Epithelial cell of proximal tubule (primary cell): ENCODE measurements at regions not wholly inside any gene's neighbourhood (a gene's known extent, or its start where the extent isn't known, plus 50 kb on each side); places are given as distances from the start of the nearest gene placed in this dataset.

ENCODE experiments used
- DNase-seq: peaks from one replicate; pipeline ENCODE4 v3.0.0-alpha.2; 2011; ENCODE audit warnings: low read depth
- H3K4me3 ChIP-seq: 2 replicates; pipeline ENCODE4 v1.5.1; 2011; ENCODE audit warnings: low read depth, mild to moderate bottlenecking, low read length
- TF ChIP-seq, protein P1 (sequence below): conservative IDR thresholded peaks from 2 replicates; pipeline ENCODE4 v1.5.1; 2012; ENCODE audit warnings: low read depth, mild to moderate bottlenecking, low read length

DNA sequence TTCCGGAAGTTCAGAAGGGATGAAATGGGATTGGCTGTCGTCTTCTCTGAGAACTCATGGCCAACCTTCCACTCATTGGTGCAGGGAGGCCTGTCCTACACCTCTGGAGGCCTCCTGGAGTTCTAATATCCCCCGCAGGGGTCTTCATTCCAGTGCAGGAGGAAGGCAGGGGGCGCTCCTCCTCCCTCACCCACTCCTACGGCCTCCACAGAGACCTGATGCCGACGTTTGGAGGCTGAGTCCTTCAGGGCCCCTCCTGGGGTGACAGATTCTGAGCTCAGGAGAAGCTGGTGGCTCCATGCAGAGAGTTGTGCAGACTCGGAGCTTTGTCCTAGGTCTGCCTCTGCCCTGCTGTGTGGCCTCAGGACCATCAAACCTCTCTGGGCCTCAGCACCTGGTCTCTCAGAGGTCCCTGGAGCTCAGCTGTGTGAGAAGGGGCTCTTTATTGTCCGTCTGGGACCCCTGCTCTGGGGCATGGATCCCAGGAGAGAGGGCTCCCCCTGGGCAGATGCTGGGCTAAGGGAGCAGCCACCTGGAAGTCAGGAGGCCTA lies 102.3 kb upstream of the WNT4 start:
- no peak for DNase-seq
- TF ChIP-seq, protein P1, sequence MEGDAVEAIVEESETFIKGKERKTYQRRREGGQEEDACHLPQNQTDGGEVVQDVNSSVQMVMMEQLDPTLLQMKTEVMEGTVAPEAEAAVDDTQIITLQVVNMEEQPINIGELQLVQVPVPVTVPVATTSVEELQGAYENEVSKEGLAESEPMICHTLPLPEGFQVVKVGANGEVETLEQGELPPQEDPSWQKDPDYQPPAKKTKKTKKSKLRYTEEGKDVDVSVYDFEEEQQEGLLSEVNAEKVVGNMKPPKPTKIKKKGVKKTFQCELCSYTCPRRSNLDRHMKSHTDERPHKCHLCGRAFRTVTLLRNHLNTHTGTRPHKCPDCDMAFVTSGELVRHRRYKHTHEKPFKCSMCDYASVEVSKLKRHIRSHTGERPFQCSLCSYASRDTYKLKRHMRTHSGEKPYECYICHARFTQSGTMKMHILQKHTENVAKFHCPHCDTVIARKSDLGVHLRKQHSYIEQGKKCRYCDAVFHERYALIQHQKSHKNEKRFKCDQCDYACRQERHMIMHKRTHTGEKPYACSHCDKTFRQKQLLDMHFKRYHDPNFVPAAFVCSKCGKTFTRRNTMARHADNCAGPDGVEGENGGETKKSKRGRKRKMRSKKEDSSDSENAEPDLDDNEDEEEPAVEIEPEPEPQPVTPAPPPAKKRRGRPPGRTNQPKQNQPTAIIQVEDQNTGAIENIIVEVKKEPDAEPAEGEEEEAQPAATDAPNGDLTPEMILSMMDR = no peak
- no peak overlapping the region for H3K4me3 ChIP-seq

DNA sequence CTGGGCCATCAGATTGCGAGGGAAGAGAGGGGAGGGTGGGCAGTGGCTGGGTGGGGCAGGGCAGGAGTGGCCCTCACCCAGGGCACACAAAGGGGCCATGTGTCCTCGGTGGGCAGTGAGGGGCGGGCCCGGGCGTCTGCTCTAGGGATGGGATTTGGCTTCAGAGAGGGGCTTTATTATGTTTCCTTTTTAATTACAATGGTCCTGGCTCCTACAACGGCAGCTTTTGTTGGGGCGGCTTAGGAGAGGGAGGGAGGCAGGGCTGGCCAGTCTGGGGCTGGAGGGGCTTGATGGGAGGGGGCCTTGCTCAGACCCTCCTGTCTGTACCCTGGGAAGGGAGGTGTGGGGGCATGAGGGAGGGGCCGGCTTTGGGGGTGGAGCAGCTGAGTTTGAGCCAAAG lies 102.8 kb upstream of the WNT4 start:
- TF ChIP-seq, protein P1 = no peak
- H3K4me3 ChIP-seq = no peak overlapping the region
- no peak for DNase-seq

DNA sequence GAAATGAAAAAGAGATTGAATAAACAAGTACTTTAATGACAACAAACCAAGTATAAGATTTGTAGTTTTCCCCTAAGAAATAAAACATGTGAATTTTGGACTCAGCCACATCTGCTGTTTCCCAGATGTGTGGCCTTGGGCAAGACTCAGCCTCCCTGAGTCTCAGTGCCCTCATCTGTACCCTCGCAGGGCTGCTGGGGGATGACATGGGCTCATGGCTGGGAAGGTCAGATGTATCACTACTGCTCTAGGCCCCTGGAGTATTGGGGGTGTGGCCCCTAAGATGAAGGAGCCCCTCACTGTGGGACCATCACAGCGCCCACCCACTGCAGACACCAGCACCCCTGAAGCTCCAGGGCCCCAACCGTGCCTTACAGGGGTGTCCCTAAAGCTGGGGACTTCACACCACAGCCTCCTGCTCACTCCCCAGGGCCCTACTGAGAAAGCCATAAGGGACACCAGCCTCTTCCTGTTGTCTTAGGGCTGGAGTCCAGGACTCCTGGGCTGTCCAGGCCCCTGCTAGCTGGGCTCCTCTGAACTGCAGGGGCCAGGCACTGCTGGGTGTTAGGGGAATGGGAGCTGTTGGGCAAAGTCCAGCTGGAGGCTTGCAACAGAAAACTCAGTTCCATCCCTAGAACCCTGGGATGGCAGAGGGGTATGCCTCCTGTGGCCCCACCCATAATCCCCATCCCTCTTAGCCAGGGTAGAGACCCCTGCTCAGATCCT lies 104.0 kb upstream of the WNT4 start:
- TF ChIP-seq, protein P1 = no peak
- DNase-seq = no peak

DNA sequence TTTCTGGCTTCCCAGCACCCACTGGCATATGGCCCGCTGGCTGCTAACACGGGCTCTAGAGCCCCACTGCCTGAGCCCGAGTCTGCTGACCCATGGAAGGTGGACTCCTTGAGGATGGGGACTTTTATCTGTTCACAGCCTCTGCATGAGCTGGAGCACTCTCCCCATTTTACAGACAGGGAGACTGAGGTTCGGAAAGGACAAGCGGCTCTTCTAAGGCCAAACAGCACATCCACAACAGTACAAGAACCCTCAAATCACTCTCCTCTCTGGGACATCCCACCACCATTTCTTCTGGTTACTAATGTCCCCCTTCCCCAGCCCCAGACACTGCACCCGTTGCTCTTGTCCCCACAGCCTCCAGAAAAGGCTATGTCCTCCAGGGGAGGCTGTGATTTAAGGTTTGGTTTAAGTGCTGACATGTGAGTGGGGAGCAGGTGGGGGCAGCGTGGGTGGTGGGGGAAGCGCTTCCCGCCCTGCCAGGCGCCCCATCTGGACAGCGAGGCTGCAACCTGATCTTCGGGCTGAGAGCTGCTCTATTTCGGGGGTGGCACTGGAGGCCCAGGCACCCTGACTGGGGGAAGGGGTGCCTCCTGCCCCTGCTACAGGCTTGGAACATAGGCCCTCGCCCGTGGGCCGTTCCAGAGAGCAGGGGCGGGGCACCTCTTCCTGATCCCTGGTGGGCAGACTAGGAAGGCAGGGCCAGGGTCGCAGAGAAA lies 104.8 kb upstream of the WNT4 start:
- H3K4me3 ChIP-seq = no peak overlapping the region
- no peak for DNase-seq
- TF ChIP-seq, protein P1 = no peak

More for the DNA sequence above, 104.0 kb upstream of the WNT4 start:
- no peak overlapping the region for H3K4me3 ChIP-seq

DNA sequence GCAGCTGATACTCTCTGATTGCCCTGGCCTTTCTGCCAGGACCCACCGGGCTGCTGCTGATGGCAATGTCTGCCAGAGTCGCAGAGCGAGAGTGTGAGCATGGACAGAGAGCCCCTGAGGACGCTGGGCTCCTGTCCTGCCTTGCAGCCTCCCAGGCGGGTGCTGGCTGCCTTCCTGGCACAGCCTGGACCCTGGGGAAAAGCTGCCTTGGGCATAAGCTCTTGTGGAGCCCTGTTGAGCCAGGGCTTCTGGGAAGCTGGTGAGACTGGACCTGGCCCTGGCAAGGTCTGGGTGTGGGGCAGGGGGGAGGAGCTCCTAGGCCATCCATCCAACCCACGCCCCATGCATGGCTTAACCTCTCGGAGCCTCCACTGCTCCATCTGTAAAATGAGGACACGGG lies 105.8 kb upstream of the WNT4 start:
- TF ChIP-seq, protein P1 = no peak
- no peak overlapping the region for H3K4me3 ChIP-seq
- no peak for DNase-seq

DNA sequence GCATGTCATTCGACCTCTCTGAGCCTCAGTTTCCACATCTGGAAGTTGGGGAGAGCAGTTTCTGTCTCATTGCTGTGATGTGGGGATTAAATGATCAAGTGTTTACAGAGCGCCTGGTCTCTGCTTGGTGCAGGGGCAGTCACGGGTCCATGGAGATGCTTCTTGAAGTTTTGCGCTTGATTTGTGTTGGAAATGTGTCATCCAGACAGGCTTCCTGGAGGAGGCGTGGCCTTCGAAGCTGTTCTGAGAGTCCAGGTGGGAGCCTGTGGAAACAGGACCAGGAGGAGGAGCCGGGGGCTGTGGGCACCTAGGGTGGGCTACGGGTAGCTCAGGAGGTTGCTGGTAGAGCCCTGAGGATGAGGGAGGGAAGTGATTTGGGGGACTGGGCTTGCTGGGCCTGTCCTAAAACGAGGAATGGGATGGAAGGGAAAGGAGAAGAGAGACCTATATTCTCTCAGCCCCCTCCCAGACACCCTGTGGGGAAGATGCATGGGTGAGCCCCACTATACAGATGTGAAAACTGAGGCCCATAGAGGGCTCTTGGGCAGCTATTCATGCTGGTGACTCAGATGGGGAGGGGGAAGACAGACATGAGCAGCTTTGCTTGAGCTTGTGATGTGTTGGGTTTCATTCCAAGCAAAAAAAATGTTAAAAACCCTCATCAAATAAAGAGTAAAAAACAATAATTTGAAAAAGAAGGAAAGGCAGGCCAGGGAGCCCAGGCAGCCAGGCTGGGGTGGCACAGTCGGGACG lies 107.2 kb upstream of the WNT4 start:
- TF ChIP-seq, protein P1 = no peak
- no peak overlapping the region for H3K4me3 ChIP-seq
- DNase-seq = no peak
